MV-4-11 (cell line): ENCODE measurements at regions not wholly inside any gene's neighbourhood (a gene's known extent, or its start where the extent isn't known, plus 50 kb on each side); places are given as distances from the start of the nearest gene placed in this dataset.
A peak's percentile ranks its signal among the peaks of the same experiment; 100 is the strongest.
"Not testable (repeated sequence)": the region's sequence is repeated elsewhere in the genome, so short reads cannot be mapped to it uniquely, and the experiment has no call there.

ENCODE experiments used
- DNase-seq: peaks from one replicate; lab custom pipeline; 2025; lab: John Stamatoyannopoulos, UW

DNA sequence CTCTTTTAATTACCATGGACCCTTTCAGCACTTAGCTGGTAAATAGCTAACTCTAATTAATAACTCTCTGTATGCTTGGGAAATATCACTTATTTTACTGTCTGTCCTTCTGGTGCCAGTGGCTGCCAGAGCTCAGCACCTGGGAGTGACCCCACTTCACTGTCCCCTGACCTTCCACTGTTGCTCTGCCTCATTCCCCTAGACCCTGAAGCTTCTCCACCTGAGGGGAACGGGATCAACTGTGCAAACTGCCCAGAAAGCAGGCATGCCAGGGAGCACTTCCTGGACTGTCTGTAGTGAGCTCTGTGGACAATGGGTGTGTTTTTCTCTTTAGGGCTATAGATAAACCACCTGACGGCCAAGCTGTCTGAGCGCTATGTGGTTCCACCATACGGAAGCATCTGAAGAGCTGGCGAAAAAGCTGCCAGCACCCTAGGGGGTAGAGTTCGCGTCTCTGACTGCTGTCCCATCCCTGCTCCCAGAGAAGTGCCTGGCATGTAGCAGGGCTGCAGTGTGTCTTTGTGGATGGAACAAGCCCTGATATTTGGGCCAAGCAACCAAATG lies 106.3 kb upstream of the FOXA2 start:
- DNase-seq = no peak

DNA sequence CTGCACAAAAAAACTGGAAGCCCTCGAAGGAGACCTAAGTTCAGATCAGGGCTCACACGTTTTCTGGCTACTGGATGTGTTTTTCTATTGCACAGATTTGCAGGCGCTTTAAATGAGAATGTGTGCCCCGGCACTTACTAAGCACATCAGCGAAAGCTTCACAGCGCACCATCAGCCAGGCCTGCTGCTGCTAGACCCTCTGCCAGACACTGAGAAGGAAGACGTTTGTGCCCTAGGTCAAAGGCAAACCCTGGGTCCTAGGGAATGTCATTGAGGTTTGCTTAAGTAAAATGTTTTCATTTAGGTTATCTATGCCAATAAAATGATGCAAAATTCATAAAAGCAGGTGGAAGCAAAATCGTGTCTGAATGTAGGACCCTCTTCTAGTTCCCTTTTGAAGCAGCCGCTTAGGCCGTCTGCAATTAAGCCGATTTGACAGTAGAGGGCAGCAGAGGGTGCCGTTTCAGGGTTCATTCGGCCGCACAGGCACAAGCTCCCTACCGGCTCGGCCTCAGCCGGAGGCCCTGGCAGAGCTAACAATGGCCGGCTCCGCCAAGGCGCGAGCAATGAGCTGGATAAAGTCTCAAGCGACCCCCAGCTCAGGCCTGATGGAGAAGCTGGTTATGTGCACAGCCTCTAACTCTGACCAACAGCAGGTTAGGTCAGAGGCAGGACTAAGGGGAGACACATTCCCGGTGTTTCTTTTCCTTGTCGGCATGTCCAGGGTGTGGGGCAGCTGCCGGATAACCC lies 107.2 kb upstream of the FOXA2 start:
- DNase-seq = peak; percentile 71

DNA sequence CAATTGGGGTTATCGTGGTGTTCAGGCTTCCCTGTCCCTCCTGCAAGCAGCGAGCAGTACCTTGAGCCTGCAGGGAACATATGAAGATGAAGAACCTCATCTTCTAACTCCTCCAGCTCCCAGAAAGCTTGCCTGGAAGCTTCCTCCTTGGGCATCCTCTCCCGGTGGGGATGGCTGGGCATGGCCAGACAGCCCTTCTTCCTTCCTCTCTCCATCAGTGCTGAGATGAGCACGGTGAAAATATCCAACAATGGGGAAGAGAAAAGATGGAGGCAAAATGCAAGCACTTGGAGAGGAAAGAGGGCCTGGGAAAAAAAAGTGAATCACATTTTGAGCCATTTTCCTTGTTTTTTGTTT lies 107.7 kb upstream of the FOXA2 start:
- DNase-seq = no peak

DNA sequence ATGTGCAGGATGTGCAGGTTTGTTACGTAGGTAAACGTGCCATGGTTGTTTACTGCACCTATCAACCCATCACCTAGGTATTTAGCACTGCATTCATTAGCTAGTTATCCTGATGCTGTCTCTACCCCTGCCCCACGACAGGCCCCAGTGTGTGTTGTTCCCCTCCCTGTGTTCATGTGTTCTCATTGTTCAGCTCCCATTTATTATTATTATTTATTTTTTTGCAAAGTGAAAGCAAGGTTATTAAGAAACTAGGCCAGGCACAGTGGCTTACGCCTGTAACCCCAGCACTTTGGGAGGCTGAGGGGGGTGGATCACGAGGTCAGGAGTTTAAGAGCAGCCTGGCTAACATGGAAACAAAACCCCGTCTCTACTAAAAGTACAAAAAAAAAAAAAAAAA lies 108.2 kb upstream of the FOXA2 start:
- DNase-seq = not testable (repeated sequence)

DNA sequence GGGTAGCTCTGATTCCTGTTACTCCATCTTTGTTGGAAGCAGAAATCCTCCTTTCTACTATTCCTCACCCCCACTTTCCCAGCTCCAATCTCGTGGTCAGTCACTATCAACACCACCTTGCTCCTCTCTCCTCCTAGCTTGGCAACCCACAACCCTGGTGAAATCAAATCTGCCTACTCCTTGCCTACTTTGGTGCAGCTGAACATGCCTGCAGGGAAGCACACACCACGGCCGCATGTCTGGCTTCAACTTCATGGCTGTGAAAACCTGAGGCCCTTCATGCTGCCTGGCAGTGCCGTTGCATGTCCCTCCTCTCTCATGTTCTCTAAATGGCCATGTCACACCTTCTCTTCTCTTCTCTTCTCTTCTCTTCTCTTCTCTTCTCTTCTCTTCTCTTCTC lies 112.4 kb upstream of the FOXA2 start:
- no peak for DNase-seq

DNA sequence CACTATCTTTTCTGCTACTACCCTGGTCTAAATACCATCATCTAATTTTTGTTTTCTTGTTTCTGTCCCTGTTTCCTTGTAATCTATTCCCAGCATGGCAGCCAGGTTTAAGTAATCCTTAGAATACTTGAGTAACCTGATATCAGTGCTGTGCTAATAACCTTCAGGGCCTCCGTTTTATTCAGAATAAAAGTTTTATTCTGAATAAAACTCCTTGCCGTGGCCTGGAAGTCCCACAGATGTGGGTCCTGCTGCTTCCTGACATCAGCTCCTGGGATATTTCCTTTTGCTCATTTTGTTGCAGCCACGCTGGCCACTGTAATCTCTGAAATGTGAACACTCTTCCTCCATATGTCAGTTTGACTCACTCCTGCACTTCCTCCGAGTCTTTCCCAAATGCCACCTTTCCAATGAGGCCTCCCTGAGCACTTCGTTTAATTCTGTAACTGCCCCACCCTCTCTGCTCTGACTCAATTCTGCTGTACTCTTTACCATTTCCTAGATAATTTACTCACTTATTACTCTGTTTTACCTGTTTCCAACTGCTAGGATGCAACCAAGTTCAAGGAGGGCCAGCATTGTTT lies 114.0 kb upstream of the FOXA2 start:
- no peak for DNase-seq

DNA sequence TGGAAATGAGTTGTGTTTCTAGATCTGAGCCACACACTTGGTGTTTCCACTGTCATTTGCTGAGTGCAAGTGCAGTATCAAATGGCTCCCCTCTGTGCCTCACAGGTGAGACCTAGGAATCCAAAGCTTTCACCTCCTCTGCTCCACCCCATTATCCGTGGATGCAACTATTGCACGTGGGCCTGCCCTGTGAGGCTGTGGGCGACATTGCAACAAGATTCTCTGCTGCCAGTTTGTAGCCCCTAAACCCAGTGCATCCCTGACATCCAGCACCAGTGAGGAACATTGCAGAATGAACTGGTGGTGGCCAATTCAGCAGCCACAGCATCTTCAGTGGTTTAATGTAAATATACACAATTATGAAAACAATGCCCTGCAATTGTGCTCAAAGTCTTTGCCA lies 115.0 kb upstream of the FOXA2 start:
- DNase-seq = no peak

DNA sequence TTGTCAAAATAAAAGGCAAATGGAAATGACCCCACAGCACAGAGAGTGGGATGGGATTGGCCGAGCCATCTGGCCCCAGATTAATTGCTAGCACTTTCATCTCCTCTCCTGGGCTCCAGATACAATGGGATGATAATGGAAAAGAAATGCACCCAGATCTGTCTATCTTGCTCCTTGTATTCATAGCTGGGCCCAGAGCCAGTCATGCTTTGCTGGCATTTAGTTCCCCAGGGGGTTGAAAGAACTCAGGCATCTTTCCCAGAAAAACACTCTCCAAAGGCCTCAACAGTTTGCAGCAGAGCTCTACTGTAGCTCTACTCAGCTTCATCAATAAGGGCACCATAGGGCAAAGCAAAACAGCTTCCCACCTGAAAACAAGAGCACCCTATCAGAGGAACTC lies 116.0 kb upstream of the FOXA2 start:
- no peak for DNase-seq

DNA sequence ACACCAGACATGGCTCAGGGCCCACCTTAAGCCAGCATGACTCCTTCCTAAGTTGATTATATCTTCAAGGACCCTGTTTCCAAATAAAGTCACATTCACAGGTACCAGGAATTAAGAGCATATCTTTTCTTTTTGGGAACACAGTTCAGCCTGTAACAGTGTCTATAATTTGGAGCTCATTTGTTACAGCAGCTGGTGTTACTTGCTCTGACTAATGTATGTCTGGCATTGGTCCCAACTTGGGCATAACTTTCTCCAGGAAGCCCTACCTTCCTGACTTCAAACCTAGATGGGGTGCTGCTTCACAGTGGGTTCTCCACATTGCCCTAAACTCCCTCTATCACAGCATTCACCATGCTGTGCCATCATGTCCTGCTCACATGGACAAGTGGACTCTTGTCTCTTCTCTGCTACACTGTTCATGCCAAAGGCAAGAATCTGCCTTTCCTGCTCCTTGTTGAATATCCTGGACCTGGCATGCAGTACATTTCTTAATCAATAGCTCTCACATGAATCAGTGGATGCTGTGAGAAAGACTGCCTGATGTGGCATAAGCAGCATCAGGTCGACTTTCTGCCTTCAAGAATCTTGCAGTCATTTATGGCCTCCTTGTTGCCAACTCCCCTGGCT lies 117.4 kb upstream of the FOXA2 start:
- no peak for DNase-seq

DNA sequence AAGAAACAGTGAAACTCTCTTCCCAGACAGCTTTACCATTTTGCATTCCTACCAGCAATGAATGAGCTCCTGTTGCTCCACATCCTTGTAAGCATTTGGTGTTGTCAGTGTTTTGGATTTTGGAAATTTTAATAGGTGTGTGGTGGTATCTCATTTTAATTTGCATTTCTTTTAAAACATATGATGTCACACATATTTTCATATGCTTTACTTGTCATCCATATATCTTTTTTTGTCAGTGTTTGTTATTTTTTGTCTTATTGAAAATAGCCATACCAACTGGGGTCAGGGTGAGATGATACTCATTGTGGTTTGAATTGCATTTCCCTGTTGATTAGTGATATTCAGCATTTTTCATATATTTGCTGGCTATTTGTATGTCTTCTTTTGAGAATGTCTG lies 119.5 kb upstream of the FOXA2 start:
- DNase-seq = no peak

DNA sequence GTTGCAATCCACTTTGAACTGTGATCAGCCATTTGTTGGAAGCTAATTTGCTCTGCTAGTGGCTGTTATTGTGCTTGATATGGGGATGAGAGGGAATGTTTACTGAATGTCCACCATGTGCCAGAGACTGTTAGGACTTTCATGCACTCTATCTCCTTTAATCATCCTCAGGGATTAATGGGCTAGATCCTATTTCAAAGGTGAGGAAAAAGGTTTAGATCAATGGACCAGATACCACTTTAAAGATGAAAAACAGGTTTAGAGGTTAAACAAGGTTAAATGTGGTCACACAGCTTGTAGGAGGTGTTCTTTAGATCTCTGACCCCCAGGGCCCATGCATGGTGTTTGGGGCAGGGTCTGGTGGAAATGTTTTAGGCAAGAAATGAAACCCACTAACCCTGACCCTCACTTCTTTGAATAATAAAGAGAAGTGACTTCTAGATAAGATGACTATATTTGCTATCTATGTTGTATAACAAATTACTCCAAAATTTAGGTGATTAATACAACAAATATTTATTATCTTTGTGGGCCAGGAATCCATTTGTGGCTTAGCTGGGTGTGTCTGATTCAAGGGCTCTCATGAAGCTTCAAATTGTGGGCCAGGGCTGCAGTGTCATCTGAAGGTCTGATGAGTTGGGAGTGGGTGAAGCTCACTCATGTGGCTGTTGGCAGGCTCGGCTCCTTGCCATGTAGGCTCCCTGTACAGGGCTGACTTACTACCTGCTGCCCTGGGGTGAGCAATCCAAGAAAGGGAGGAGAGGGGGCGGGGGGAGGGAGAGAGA lies 127.8 kb upstream of the FOXA2 start:
- no peak for DNase-seq

DNA sequence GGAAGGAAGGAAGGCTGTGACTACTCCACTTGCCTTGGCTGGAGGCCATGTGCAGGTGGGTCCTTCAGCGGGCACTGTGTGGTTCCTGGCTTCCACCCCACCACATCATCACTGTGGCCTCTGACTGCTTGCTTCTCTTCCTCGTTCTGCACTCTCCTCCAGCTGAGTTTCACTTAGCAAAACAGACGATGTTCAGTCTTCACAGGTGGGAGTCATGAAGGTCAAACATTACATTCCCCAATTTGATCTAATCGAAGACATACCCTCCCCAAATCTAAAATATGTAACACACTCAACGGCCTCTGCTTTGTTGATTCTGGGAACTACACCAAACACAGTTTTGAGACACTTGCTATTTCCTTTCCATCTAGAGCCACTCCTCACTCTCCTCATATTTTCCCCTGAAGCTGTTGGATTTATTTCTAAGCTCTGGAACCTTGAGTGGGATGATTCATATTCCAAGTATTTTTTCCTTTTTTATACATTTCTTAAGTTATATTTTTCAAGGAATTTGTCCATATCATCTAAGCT lies 132.5 kb upstream of the FOXA2 start:
- DNase-seq = peak; percentile 34

DNA sequence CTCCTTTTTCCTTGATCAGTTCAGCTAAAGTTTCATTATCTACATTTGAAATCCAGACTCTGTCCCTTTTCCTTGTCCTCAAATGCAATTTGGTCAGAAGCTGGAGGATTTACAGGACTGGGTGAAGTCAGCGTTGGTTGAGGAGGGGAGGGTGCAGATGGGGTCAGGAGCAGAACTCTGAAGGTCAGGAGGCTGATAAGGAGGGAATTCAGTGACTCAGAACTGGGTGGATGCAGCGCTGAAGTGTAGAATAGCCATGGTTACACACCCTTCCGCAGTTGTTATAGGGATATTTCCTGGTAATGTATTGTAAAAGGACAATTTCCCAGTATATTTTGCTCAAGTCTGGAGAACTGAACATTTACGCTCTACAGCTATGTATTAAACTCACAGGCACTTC lies 133.1 kb upstream of the FOXA2 start:
- DNase-seq = no peak

DNA sequence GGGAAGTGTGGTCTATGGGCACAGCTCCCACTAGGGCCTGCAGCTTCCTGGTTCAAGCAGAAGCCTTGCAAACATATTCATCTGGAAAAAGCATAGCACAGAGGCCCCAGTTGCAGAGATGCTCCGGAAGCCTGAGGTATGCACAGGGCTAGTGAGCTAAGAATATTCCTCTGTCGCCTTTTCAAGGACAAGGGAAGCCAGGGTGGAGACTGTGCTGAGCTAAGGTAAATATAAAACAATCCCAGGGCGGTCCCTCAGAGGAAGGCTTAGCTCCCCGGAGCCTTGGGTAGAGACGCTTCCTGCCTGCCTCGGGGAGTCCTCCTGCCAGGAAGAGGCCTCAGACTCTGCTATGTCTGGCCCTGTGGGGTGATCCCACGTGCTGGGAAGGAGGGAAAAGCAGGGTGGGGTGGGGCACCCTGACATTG lies 134.8 kb upstream of the FOXA2 start:
- no peak for DNase-seq

DNA sequence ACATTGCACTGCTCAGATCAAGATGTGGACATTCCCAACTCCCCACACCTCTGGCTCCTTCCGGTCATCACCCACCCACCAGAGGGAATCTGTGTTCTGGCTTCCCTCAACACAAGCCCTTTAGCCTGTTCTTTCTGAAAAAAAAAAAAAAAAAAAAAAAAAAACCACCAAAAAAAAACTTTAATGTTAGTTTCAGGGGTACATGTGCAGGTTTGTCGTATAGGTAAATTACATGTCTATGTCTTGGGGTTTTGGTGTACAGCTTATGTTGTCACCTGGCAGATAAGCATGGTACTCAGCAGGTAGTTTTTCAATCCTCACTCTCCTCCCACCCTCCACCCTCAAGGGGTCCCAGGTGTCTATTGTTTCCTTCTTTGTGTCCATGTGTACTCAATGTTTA lies 135.8 kb upstream of the FOXA2 start:
- DNase-seq = no peak

DNA sequence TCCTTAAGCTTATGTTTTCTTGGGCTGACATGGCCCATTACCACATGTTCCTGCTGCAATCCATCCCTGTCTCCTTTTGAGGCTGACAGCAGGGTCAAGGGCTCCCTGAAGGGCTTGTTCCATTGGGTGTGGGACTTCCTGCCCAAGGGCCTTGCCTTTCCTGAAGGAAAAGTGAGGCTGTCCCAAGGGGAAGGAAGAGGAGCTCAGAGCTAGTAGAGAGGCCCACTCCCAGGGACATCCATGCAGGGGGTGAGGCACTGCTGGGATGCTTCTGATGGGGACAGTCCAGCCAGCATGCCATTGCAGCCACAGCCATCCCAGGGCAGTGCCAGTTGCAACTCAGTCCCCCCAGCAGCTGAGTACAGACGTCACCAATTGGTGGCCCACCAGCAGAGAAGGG lies 138.4 kb upstream of the FOXA2 start:
- no peak for DNase-seq

DNA sequence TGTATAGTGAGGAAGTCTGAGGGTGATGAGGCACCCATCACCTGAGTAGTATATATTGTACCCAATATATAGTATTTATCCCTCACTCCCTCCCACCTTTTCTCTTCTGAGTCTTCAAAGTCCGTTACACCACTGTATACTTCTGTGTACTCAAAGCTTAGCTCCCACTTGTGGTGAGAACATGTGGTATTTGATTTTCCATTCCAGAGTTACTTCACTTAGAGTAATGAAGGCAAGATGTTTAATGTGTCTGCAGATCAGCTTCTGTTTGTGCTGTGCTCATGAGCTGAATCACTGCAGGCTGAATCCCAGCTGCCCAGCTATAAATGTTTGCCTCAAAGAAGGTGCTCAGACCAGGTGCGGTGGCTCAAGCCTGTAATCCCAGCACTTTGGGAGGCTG lies 139.3 kb upstream of the FOXA2 start:
- no peak for DNase-seq

DNA sequence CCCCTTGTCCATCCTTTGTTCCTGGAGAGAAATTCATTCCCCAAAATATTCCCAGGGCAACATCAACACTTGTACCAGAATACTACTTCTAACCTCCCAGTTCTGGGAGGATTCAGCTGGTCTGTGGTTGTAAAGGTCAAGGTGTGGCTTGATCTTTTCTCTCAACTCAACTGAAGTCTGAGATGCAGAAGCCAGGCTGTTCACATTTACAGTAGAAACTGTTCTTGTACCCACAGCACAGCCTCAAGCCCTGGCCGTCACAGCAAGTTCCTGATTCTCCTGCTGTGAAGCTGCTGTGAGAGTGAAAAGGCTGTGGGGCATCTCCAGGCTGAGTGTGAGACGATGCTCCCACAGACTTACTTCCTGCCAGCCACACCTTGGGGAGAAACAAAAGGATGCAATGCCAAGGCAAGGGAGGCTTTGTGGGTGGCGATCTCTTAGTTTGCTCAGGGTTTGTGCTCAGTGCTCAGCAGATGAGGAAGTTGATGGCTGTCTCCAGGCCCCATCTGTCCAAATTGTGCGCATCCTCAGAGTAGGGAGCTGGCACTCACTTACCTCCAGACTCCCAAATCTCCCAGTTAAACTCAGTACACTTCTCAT lies 143.9 kb upstream of the FOXA2 start:
- DNase-seq = peak; percentile 30

DNA sequence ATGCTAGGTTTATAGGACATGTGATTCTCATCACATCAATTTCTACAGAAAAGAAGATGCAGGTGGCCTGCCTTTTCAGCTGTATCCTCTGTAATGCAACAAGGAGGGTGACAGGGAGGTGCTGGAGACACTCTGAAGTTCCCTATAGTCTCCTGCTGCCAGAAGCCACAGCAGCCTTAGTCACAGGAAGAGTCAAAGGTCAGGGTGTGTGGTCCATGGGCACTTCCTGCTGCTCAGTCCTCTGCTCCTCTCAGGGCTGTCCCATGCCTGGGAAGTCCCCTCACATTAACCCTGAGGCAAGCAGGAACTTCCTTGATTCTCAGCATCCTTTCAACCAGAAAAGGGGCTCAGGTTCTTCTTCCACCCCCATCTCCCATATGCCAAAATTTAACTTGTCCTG lies 144.8 kb upstream of the FOXA2 start:
- DNase-seq = peak; percentile 20

DNA sequence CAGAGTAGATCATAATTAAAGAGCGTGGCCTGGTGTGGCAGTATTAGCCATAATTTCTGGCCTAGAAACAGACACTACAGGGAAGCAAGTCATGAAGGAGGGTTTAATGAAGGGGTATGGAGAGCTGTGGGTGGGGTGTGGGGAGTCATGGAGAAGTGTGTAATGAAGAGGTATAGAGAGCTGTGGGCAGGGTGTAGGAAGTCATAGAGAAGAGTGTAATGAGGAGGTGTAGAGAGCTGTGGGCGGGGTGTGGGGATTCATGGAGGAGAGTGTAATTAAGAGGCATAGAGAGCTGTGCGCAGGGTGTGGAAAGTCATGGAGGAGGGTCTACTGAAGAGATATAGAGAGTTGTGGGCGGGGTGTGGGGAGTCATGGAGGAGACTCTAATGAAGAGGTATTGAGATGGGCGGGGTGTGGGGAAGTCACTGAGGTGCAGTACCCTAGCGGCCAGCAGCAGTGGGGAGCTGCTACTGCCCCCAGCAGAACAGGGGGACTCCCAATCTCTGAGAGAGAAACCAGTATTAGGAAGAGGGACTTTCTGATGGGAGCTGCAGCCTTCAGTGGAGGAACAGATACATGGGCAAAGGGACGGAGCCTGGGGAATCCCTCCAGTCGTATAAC lies 145.4 kb upstream of the FOXA2 start:
- DNase-seq = no peak

DNA sequence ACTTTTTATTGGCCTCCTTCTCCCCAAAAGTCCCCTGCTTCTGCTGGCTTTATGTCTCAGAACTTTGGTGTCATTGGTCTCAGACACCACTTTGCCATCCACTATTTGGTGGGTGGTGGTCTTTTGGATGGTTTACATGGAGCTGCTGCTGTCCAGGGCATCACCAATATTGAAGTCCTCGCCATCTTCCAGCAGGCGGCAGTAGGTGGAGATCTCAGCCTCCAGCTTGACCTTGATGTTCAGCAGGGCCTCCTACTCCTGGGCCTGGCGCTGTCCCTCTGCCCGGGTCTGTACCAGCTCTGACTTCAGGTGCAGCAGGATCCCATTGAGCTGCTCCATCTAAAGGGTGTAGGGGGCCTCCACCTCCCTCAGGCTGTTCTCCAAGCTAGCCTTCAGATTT lies 148.4 kb upstream of the FOXA2 start:
- no peak for DNase-seq
